GM21576 (cell line): ENCODE measurements at regions not wholly inside any gene's neighbourhood (a gene's known extent, or its start where the extent isn't known, plus 50 kb on each side); places are given as distances from the start of the nearest gene placed in this dataset.

ENCODE experiments used
- ATAC-seq: cut with Tn5 transposase; IDR thresholded peaks from one replicate; pipeline ENCODE4 v1.9.1; 2021; ENCODE audit warnings: mild to moderate bottlenecking, moderate library complexity; ENCODE audit not compliant: unreplicated experiment

GRCh38 chr5:168042284-168043068, 249.0 kb upstream of the WWC1 start:
- no peak for ATAC-seq

GRCh38 chr5:168046163-168046562, 245.3 kb upstream of the WWC1 start:
- no peak for ATAC-seq

- ATAC-seq: peak; percentile 73
These were observed 244.3 kb upstream of the WWC1 start for GRCh38 chr5:168047043-168047668.

- peak; percentile 18 for ATAC-seq
These were observed 243.8 kb upstream of the WWC1 start for GRCh38 chr5:168047669-168048111.

- ATAC-seq: no peak
These were observed 243.0 kb upstream of the WWC1 start for GRCh38 chr5:168048486-168048885.

- ATAC-seq: no peak
These were observed 238.8 kb upstream of the WWC1 start for GRCh38 chr5:168052686-168053085.

- ATAC-seq: no peak
These were observed 237.4 kb upstream of the WWC1 start for GRCh38 chr5:168054091-168054490.

- no peak for ATAC-seq
These were observed 236.2 kb upstream of the WWC1 start for GRCh38 chr5:168055141-168055683.

GRCh38 chr5:168055961-168056360, 235.5 kb upstream of the WWC1 start:
- ATAC-seq: no peak

GRCh38 chr5:168056499-168057182, 234.8 kb upstream of the WWC1 start:
- no peak for ATAC-seq

- no peak for ATAC-seq
These were observed 233.5 kb upstream of the WWC1 start for GRCh38 chr5:168057905-168058304.

GRCh38 chr5:168059131-168059530, 232.3 kb upstream of the WWC1 start:
- no peak for ATAC-seq

GRCh38 chr5:168062239-168062638, 229.2 kb upstream of the WWC1 start:
- no peak for ATAC-seq

GRCh38 chr5:168064457-168064856, 227.0 kb upstream of the WWC1 start:
- ATAC-seq: no peak

- no peak for ATAC-seq
These were observed 226.4 kb upstream of the WWC1 start for GRCh38 chr5:168064933-168065622.

GRCh38 chr5:168066536-168067208, 224.8 kb upstream of the WWC1 start:
- ATAC-seq: no peak

- no peak for ATAC-seq
These were observed 220.7 kb upstream of the WWC1 start for GRCh38 chr5:168070761-168071160.

- ATAC-seq: no peak
These were observed 218.8 kb upstream of the WWC1 start for GRCh38 chr5:168072665-168073064.

GRCh38 chr5:168073311-168073710, 218.1 kb upstream of the WWC1 start:
- ATAC-seq: no peak

GRCh38 chr5:168073991-168074800, 217.2 kb upstream of the WWC1 start:
- no peak for ATAC-seq
